ENCODE measurements at regions not wholly inside any gene's neighbourhood (a gene's known extent, or its start where the extent isn't known, plus 50 kb on each side); places are given as distances from the start of the nearest gene placed in this dataset.
"Not testable (repeated sequence)": the region's sequence is repeated elsewhere in the genome, so short reads cannot be mapped to it uniquely, and the experiment has no call there.

DNA sequence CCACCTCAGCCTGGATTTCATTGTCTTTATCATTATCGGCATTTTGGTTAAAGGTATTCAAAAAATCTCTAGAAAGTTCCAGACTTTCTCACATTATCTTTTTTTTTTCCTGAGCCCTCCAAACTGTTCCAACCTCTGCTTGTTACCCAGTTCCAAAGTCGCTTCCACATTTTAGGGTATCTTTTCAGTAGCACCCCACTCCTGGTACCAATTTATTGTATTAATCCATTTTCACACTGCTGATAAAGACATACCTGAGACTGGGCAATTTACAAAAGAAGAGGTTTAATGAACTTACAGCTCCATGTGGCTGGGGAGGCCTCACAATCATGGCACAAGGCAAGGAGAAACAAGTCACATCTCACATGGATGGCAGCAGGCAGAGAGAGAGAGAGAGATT lies 145.5 kb upstream of the SSTR1 start:
- not testable (repeated sequence) for TF ChIP-seq POLR2A (IDR thresholded peaks at IDR 0.05)
- TF ChIP-seq, protein P1, sequence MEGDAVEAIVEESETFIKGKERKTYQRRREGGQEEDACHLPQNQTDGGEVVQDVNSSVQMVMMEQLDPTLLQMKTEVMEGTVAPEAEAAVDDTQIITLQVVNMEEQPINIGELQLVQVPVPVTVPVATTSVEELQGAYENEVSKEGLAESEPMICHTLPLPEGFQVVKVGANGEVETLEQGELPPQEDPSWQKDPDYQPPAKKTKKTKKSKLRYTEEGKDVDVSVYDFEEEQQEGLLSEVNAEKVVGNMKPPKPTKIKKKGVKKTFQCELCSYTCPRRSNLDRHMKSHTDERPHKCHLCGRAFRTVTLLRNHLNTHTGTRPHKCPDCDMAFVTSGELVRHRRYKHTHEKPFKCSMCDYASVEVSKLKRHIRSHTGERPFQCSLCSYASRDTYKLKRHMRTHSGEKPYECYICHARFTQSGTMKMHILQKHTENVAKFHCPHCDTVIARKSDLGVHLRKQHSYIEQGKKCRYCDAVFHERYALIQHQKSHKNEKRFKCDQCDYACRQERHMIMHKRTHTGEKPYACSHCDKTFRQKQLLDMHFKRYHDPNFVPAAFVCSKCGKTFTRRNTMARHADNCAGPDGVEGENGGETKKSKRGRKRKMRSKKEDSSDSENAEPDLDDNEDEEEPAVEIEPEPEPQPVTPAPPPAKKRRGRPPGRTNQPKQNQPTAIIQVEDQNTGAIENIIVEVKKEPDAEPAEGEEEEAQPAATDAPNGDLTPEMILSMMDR (IDR thresholded peaks at IDR 0.05) = not testable (repeated sequence)

Data from uterus (tissue), 2 donors.